ENCODE measurements at regions not wholly inside any gene's neighbourhood (a gene's known extent, or its start where the extent isn't known, plus 50 kb on each side); places are given as distances from the start of the nearest gene placed in this dataset.

- TF ChIP-seq ZNF280D (CRISPR knock-in tag; IDR thresholded peaks at IDR 0.05), result no peak
- no peak for TF ChIP-seq GATAD2A (CRISPR knock-in tag; IDR thresholded peaks at IDR 0.05)
- TF ChIP-seq SCMH1 (CRISPR knock-in tag; IDR thresholded peaks at IDR 0.05; ENCODE audit: borderline replicate concordance), result no peak
- no peak for TF ChIP-seq ZNF562 (CRISPR knock-in tag; IDR thresholded peaks at IDR 0.05; ENCODE audit: borderline replicate concordance)
- TF ChIP-seq ZNF576 (CRISPR knock-in tag; IDR thresholded peaks at IDR 0.05), result no peak
- TF ChIP-seq GATA4 (IDR thresholded peaks at IDR 0.05; ENCODE audit: borderline replicate concordance, low read depth), result no peak
- TF ChIP-seq STAG1 (CRISPR knock-in tag; IDR thresholded peaks at IDR 0.05), result no peak
Measured at GRCh38 chr18:45540125-45540524, 75.2 kb upstream of the SLC14A2 start (continued).

- in situ Hi-C loops (cut with HindIII; ENCODE audit: extremely low pct_ligation_motif_present, low pct_unique_long_range_greater_than_20kb), result no loop called here
- 0% methylated on average over 2 of the region's 2 CpGs for WGBS (ENCODE audit: low lambda C conversion rate)
- no TSS peak for BruUV-seq (replicated peaks)
- Histone ChIP-seq H2AFZ (ENCODE audit: low read length) (no peak overlapping the region), H3K36me3 (replicated peaks in 1 of 2; ENCODE audit: control insufficient read depth in 1 of 2, insufficient read depth in 2 of 2, low read length in 2 of 2) (no peaks in the 10 kb centered on the region), H3K79me2 (ENCODE audit: insufficient read depth, low read length) (no peaks in the 10 kb centered on the region), H3K27ac (ENCODE audit: extremely low read length, insufficient read depth, low read length) (no peak overlapping the region), H3K9ac (ENCODE audit: insufficient read depth, low read depth, low read length) (no peak overlapping the region), H3K4me1 (ENCODE audit: insufficient read depth, low read length) (no peaks in the 10 kb centered on the region), H3K9me3 (ENCODE audit: low read length) (no peaks in the 10 kb centered on the region), H3K27me3 (ENCODE audit: control insufficient read depth in 1 of 2, insufficient read depth in 2 of 2, low read length in 2 of 2) (no peaks in the 10 kb centered on the region), H3K4me2 (ENCODE audit: low read depth, low read length) (no peak overlapping the region), H4K20me1 (ENCODE audit: insufficient read depth, low read length) (no peaks in the 10 kb centered on the region), H3K4me3 (replicated peaks in 1 of 3; ENCODE audit: insufficient read depth in 1 of 3, low read depth in 2 of 3, low read length in 3 of 3) (no peak overlapping the region)
- intact Hi-C loops (cut with micrococcal nuclease; ENCODE audit: unreplicated experiment), result no loop called here
- ATAC-seq (peak; percentile 47; the same call in 2 of the 3 replicates), DNase-seq (ENCODE audit: low spot score) (no peak), FAIRE-seq (no peak)
- ChIA-PET CTCF (ENCODE audit: low intra/inter-chr PET ratio, low total read pairs) (no interaction called here), POLR2A (no interaction called here)
- no peak for TF ChIP-seq POGK (CRISPR knock-in tag; conservative IDR thresholded peaks at IDR 0.05)
Measured at GRCh38 chr18:45541421-45541820, 73.9 kb upstream of the SLC14A2 start.
